Pancreas (tissue), 10 donors: ENCODE measurements at regions not wholly inside any gene's neighbourhood (a gene's known extent, or its start where the extent isn't known, plus 50 kb on each side); places are given as distances from the start of the nearest gene placed in this dataset.
"Not testable (repeated sequence)": the region's sequence is repeated elsewhere in the genome, so short reads cannot be mapped to it uniquely, and the experiment has no call there.

ENCODE experiments used
- ATAC-seq, 4 donors: fragments of 200-7000 bp; cut with Tn5 transposase; one replicate each; pipeline versions ENCODE4 v1.8.0 to v1.9.1; 2020; ENCODE audit warnings: mild to moderate bottlenecking in 4 of 4, moderate library complexity in 4 of 4
- DNase-seq, 6 donors: peaks; one replicate each; pipeline ENCODE4 v3.0.0-alpha.2; 2020
- FAIRE-seq: peaks from 2 replicates; lab custom pipeline; 2012; peaks lifted over from hg19 to GRCh38; lab: Jason Lieb, UNC
- H3K27ac ChIP-seq, 4 donors: fragments of 200-600 bp; sonication (generic); 1 replicate in 3 of 4; 2 replicates in 1 of 4; pipeline versions ENCODE4 v1.5.0 to v1.8.0; 2020
- H3K27me3 ChIP-seq, 4 donors: fragments of 200-600 bp; one replicate each; pipeline ENCODE4 v1.8.0; 2021
- H3K36me3 ChIP-seq, 3 donors: fragments of 200-600 bp; sonication (generic) in 1 of 3; one replicate each; pipeline versions ENCODE4 v1.5.0 to v1.8.0; 2020 to 2021
- H3K4me1 ChIP-seq, 3 donors: fragments of 200-600 bp; one replicate each; pipeline ENCODE4 v1.8.0; 2021
- H3K4me3 ChIP-seq, 4 donors: fragments of 200-600 bp; sonication (generic) in 2 of 4; one replicate each; pipeline versions ENCODE4 v1.5.0 to v1.8.0; 2020 to 2021
- H3K9me3 ChIP-seq, 4 donors: fragments of 200-600 bp; one replicate each; pipeline ENCODE4 v1.8.0; 2021
- WGBS, 2 donors: extraction: QIAGEN DNeasy Blood & Tissue Kit; methylation state at CpG; one replicate each; pipeline ENCODE4 v1.1.7; 2013; 5-methylcytosine and 5-hydroxymethylcytosine counted together
- intact Hi-C, 3 donors: fragments of 100-400 bp; cut with DNase I; formaldehyde crosslinking; loops; one replicate each; pipeline versions ENCODE4 v1.11.1 to v1.14.2; 2022
- TF ChIP-seq, protein P1 (sequence below), 4 donors: fragments of 200-600 bp; sonication (generic) in 3 of 4; IDR thresholded peaks; one replicate each; pipeline versions ENCODE4 v1.5.0 to v1.8.0; 2021; ENCODE audit warnings: antibody characterized with exemption in 4 of 4
- donor health status: healthy with polysubstance abuse.
- donor health status: DM: no; HTN: no; CAD: no; lungs with moderate emphysema.
- donor health status: DM: no; HTN: no; CAD: no.
- donor health status: control.
- donor health status: control.
- donor health status: Bipolar disorder and iron deficiency.
- donor health status: DM: yes; HTN: yes; CAD: no.
- donor health status: DM: no; HTN: no; CAD: no.
- donor health status: DM: no; HTN: no; CAD: no.
- donor health status: DM: yes; HTN: yes; CAD: no.

DNA sequence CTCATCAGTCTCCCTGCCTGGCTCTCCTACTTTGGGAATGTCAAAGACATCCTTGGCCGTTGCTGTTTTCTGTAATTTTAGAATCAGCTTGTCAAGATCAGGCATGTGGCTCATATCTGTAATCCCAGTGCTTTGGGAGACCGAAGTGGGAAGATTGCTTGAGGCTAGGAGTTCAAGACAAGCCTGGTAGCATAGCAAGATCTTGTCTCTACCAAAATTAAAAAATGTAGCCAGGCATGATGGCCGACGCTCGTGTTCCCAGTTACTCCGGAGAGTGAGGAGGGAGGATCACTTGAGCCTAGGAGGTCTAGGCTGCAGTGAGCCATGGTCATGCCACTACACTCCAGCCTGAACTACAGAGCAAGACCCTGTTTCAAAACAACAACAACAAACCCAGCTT lies 144.0 kb upstream of the ATP10A start:
- Histone ChIP-seq H3K9me3 (no peaks in the 10 kb centered on the region), H3K36me3 (no peaks in the 10 kb centered on the region), H3K4me1 (no peaks in the 10 kb centered on the region), H3K4me3 (no peak overlapping the region), H3K27me3 (peaks cover 0 to 4% (median 0%) of the 10 kb centered on the region in 4 donors), H3K27ac (no peak overlapping the region)
- 51 to 73% methylated on average over 6 of the region's 6 CpGs for WGBS, 2 donors
- FAIRE-seq, result no peak
- TF ChIP-seq, protein P1, sequence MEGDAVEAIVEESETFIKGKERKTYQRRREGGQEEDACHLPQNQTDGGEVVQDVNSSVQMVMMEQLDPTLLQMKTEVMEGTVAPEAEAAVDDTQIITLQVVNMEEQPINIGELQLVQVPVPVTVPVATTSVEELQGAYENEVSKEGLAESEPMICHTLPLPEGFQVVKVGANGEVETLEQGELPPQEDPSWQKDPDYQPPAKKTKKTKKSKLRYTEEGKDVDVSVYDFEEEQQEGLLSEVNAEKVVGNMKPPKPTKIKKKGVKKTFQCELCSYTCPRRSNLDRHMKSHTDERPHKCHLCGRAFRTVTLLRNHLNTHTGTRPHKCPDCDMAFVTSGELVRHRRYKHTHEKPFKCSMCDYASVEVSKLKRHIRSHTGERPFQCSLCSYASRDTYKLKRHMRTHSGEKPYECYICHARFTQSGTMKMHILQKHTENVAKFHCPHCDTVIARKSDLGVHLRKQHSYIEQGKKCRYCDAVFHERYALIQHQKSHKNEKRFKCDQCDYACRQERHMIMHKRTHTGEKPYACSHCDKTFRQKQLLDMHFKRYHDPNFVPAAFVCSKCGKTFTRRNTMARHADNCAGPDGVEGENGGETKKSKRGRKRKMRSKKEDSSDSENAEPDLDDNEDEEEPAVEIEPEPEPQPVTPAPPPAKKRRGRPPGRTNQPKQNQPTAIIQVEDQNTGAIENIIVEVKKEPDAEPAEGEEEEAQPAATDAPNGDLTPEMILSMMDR (IDR thresholded peaks at IDR 0.05), result no peak
- ATAC-seq, result no peak
- intact Hi-C loops, result no loop called here
- no peak for DNase-seq

DNA sequence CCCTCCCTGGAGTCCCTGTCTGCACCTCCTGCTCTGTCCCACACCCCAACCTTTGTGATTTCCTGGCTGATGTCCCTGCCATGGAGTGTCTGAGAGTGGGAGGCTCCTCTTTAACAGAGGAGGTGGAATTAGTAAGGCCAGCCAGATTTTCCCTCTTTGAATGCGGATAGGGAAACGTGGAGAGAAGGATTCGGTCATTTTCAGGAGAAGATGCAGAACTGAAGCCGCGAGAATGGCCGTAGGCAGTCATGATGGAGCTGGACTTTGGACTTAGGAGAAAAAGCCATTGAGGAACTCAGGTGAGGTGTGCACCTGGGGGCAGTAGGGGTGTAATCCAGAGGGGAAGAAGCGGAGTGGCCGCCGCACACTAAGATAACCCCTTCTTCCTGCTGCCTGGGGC lies 138.1 kb upstream of the ATP10A start:
- no peak for DNase-seq
- no peak for ATAC-seq
- Histone ChIP-seq H3K9me3 (no peaks in the 10 kb centered on the region), H3K4me1 (no peaks in the 10 kb centered on the region), H3K27me3 (no peaks in the 10 kb centered on the region), H3K36me3 (no peaks in the 10 kb centered on the region), H3K27ac (no peak overlapping the region), H3K4me3 (no peak overlapping the region)
- intact Hi-C loops, result no loop called here
- TF ChIP-seq, protein P1 (IDR thresholded peaks at IDR 0.05), result no peak
- FAIRE-seq, result no peak
- WGBS, 2 donors, result 81 to 83% methylated on average over 9 of the region's 9 CpGs

DNA sequence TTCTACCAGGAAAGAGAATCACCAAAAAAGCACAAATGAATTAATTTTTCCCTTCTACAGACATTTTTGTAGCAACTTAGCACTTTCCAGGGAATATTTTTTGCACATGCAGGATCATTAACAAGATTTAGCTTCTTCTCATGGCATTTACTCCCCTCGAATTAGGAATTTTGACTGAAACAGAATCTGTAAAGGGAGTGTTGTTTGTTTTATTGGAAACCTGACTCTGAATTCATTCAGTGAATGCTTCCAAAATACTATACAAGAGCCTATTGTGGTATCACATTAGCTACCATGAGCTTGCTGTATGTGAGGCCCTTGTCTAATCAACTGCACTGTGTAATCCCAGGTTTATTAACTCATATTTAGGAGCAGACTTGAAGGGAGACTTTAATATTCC lies 130.4 kb upstream of the ATP10A start:
- TF ChIP-seq, protein P1 (IDR thresholded peaks at IDR 0.05), result no peak
- Histone ChIP-seq H3K36me3 (no peaks in the 10 kb centered on the region), H3K4me3 (no peak overlapping the region), H3K27me3 (no peaks in the 10 kb centered on the region), H3K27ac (no peak overlapping the region), H3K9me3 (no peaks in the 10 kb centered on the region), H3K4me1 (no peaks in the 10 kb centered on the region)
- intact Hi-C loops, result no loop called here
- DNase-seq (no peak), FAIRE-seq (no peak), ATAC-seq (no peak)
- 24 to 34% methylated on average over 1 of the region's 1 CpG for WGBS, 2 donors

DNA sequence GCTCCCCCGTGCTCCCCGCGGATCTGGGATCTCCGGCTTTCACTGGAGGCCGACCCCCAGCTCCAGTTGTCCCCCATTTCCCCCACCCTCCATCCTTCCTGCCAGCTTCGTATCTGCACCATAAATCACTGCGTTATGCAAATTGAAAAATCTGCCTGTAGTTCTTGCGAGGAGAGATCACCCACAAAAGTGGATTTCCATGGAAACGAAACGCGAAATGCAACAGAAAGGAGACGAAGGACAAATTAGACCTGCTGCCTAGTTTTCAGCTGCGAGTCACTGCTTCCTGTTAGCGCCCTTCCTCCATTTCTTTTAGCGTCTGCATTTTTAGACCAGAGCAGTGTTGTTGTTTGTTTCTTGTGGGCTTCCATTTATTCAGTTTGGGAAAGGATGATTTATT lies 127.1 kb upstream of the ATP10A start:
- no peak for DNase-seq

DNA sequence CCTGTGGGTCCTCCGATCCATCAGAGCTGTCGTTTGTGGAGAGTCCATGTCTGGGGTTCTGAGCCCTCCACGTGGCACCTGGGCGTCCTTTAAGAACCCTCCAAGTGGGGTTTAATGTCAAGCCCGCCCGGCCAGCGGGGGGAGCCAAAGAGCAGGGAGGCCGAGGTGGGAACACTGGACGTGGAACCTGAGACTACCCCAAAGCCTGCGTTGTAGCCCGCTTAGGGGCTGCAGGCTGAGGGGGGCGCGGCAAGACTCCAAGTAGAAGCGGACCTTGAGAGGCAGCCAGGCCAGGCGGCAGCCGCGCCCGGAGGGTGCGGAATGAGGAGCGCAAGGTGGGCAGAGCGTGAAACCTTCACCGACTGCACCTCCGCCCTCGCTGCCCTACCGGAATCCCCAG lies 126.2 kb upstream of the ATP10A start:
- ATAC-seq (no peak), DNase-seq (no peak), FAIRE-seq (no peak)
- no peak overlapping the region for H3K27ac ChIP-seq
- TF ChIP-seq, protein P1 (IDR thresholded peaks at IDR 0.05), result no peak
- H3K4me1 ChIP-seq, result no peaks in the 10 kb centered on the region
- no peaks in the 10 kb centered on the region for H3K36me3 ChIP-seq
- no peaks in the 10 kb centered on the region for H3K9me3 ChIP-seq
- intact Hi-C loops, result no loop called here
- no peak overlapping the region for H3K4me3 ChIP-seq
- H3K27me3 ChIP-seq, result no peaks in the 10 kb centered on the region
- WGBS, 2 donors, result 82 to 89% methylated on average over 25 of the region's 25 CpGs

More for the DNA sequence above, 127.1 kb upstream of the ATP10A start:
- intact Hi-C loops, result no loop called here
- Histone ChIP-seq H3K27ac (no peak overlapping the region), H3K27me3 (no peaks in the 10 kb centered on the region), H3K4me3 (no peak overlapping the region), H3K4me1 (no peaks in the 10 kb centered on the region), H3K9me3 (no peaks in the 10 kb centered on the region), H3K36me3 (no peaks in the 10 kb centered on the region)
- ATAC-seq (no peak), FAIRE-seq (no peak)
- TF ChIP-seq, protein P1 (IDR thresholded peaks at IDR 0.05), result no peak
- WGBS, 2 donors, result 71 to 79% methylated on average over 15 of the region's 15 CpGs

DNA sequence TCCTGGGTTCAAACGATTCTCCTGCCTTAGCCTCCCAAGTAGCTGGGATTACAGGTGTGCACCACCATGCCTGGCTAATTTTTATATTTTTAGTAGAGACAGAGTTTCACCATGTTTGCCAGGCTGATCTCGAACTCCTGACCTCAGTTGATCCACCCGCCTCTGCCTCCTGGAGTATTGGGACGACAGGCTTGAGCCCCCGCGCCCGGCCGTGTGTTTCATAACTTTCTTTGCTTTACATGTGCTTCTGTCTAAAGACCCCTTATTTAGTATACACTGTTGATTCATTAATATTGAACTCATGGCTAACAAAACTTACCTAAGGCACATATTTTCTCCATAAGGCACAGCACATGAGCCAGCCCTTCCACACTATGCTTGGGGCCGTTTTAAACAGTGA lies 125.6 kb upstream of the ATP10A start:
- FAIRE-seq, H3K27me3 ChIP-seq, H3K9me3 ChIP-seq, H3K36me3 ChIP-seq, H3K4me1 ChIP-seq, DNase-seq, H3K27ac ChIP-seq, H3K4me3 ChIP-seq, intact Hi-C loops, ATAC-seq: not testable (repeated sequence)
- 71 to 74% methylated on average over 9 of the region's 9 CpGs for WGBS, 2 donors
